GM12872 (cell line): ENCODE measurements at regions not wholly inside any gene's neighbourhood (a gene's known extent, or its start where the extent isn't known, plus 50 kb on each side); places are given as distances from the start of the nearest gene placed in this dataset.

Experiments
- CTCF ChIP-seq: IDR thresholded peaks from 3 replicates; pipeline ENCODE4 v1.5.1; 2011; ENCODE audit warnings: low read depth, mild to moderate bottlenecking, low read length, moderate library complexity; ENCODE audit not compliant: insufficient read depth

- no peak for TF ChIP-seq CTCF
These were observed 1323.7 kb downstream of the GRIK2 start for GRCh38 chr6:102717252-102717651.

GRCh38 chr6:102701019-102701418 is 1307.5 kb downstream of the GRIK2 start:
- TF ChIP-seq CTCF, result no peak

- TF ChIP-seq CTCF, result no peak
These were observed 1293.0 kb downstream of the GRIK2 start for GRCh38 chr6:102686461-102686860.

DNA sequence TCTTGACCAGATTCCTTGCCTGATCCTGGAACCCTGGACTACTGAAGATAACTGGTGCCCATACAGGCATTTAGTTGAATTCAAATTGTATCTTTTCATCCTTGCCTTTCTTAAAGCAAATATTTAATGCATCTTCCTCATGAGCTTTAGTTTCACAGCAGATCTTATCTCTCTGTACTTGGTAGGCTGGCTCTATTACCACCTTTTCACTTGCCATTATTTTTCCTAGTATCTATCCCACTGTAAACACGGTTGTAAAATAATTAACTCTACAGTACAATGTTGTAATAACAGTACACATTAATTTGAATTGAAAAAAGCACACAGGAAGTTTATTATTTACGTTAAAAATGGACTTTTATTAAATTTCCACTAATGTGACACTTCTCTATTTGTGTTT is 1286.9 kb downstream of the GRIK2 start:
- no peak for TF ChIP-seq CTCF

GRCh38 chr6:102679865-102680264 is 1286.4 kb downstream of the GRIK2 start:
- TF ChIP-seq CTCF, result no peak

DNA sequence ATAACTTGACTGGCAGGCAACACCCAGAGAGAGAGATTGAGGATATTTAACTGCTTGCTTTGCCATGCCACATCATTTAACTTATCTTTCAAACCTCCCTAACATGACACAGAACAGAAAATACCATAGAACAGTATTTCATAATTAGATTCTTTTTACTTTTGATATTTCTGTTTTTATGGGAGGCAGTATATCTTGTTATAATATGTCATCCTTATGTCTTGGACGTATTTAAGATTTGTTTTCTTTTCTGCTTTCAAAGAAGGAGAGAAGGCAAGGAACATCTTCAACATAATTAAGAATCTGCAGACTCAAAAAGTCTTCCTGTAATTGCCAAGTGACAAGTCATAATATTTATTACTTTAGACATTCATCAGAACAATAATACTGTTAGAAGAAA is 1283.7 kb downstream of the GRIK2 start:
- TF ChIP-seq CTCF, result no peak

- TF ChIP-seq CTCF, result no peak
These were observed 1277.2 kb downstream of the GRIK2 start for GRCh38 chr6:102670735-102671134.

- TF ChIP-seq CTCF, result no peak
These were observed 1269.3 kb downstream of the GRIK2 start for GRCh38 chr6:102662851-102663250.
